WTC11 (cell line): ENCODE measurements at regions not wholly inside any gene's neighbourhood (a gene's known extent, or its start where the extent isn't known, plus 50 kb on each side); places are given as distances from the start of the nearest gene placed in this dataset.

Source experiments
- ATAC-seq: fragments of 200-7000 bp; cut with Tn5 transposase; 2 replicates; pipeline ENCODE4 v1.10.0; 2021; ENCODE audit warnings: mild to moderate bottlenecking, moderate library complexity
- CTCF ChIA-PET: fragments of 300-600 bp; sonication (Branson Sonifier 250); formaldehyde crosslinking; loops from one replicate; lab custom pipeline; 2021; ENCODE audit warnings: antibody characterized with exemption; lab: Charles Lee
- POLR2A ChIA-PET: fragments of 350-600 bp; sonication (Branson Sonifier 250); formaldehyde crosslinking; loops from one replicate; lab custom pipeline; 2021; ENCODE audit warnings: antibody characterized with exemption; lab: Charles Lee
- DNase-seq: peaks from one replicate; pipeline ENCODE4 v3.0.0; 2021; ENCODE audit warnings: low spot score
- H3K27ac Mint-ChIP-seq: 2 replicates; pipeline ENCODE4 v1.8.0; 2021; ENCODE audit warnings: mixed read lengths
- H3K27me3 Mint-ChIP-seq: 2 replicates; pipeline ENCODE4 v1.8.0; 2021; ENCODE audit warnings: low read depth, mild to moderate bottlenecking, moderate library complexity, mixed read lengths
- H3K36me3 Mint-ChIP-seq: 2 replicates; pipeline ENCODE4 v1.8.0; 2021; ENCODE audit warnings: mixed read lengths
- H3K4me1 Mint-ChIP-seq: 2 replicates; pipeline ENCODE4 v1.8.0; 2022; ENCODE audit warnings: mixed read lengths
- H3K4me3 Mint-ChIP-seq: 2 replicates; pipeline ENCODE4 v1.8.0; 2021; ENCODE audit warnings: mild to moderate bottlenecking, moderate library complexity, mixed read lengths
- H3K9me3 Mint-ChIP-seq: 2 replicates; pipeline ENCODE4 v1.8.0; 2021; ENCODE audit warnings: mixed read lengths
- ATF6 ChIP-seq: sonication (generic); formaldehyde crosslinking; IDR thresholded peaks from 2 replicates; pipeline ENCODE4 v1.8.1; 2023; ENCODE audit warnings: mild to moderate bottlenecking, missing genetic modification reagents
- CBFB ChIP-seq: sonication (generic); formaldehyde crosslinking; IDR thresholded peaks from 2 replicates; pipeline ENCODE4 v1.8.1; 2022; ENCODE audit warnings: mild to moderate bottlenecking, low read depth, missing genetic modification reagents
- EMX1 ChIP-seq: fragments of 250-450 bp; sonication (Bioruptor Pico); IDR thresholded peaks from 2 replicates; pipeline ENCODE4 v1.8.0; 2021; ENCODE audit warnings: mild to moderate bottlenecking
- FOXJ3 ChIP-seq: sonication (generic); formaldehyde crosslinking; IDR thresholded peaks from 2 replicates; pipeline ENCODE4 v1.9.0; 2021; ENCODE audit warnings: missing genetic modification reagents, mild to moderate bottlenecking, borderline replicate concordance
- GTF2I ChIP-seq: fragments of 250-450 bp; sonication (Bioruptor Pico); conservative IDR thresholded peaks from 2 replicates; pipeline ENCODE4 v1.4.0; 2021; ENCODE audit warnings: mild to moderate bottlenecking
- JAZF1 ChIP-seq: fragments of 250-450 bp; sonication (Bioruptor Pico); IDR thresholded peaks from 2 replicates; pipeline ENCODE4 v1.9.0; 2021; ENCODE audit warnings: moderate library complexity, mild to moderate bottlenecking, inconsistent platforms
- MXD4 ChIP-seq: fragments of 250-450 bp; sonication (Bioruptor Pico); IDR thresholded peaks from 2 replicates; pipeline ENCODE4 v1.8.0; 2021; ENCODE audit warnings: mild to moderate bottlenecking, moderate library complexity, borderline replicate concordance
- NR2C2 ChIP-seq: sonication (generic); formaldehyde crosslinking; IDR thresholded peaks from 2 replicates; pipeline ENCODE4 v1.8.0; 2022; ENCODE audit warnings: mild to moderate bottlenecking, missing genetic modification reagents
- OVOL2 ChIP-seq: fragments of 250-450 bp; sonication (Bioruptor Pico); IDR thresholded peaks from 2 replicates; pipeline ENCODE4 v1.9.0; 2021; ENCODE audit warnings: mild to moderate bottlenecking, borderline replicate concordance
- RELA ChIP-seq: sonication (generic); formaldehyde crosslinking; IDR thresholded peaks from 2 replicates; pipeline ENCODE4 v1.8.1; 2022; ENCODE audit warnings: missing genetic modification reagents, mild to moderate bottlenecking, borderline replicate concordance
- STAT6 ChIP-seq: sonication (generic); formaldehyde crosslinking; conservative IDR thresholded peaks from 2 replicates; pipeline ENCODE4 v1.8.1; 2023; ENCODE audit warnings: mild to moderate bottlenecking, low read depth, missing genetic modification reagents, moderate library complexity
- TEAD1 ChIP-seq: sonication (generic); formaldehyde crosslinking; IDR thresholded peaks from 2 replicates; pipeline ENCODE4 v1.8.0; 2022; ENCODE audit warnings: mild to moderate bottlenecking, missing genetic modification reagents
- TEAD4 ChIP-seq: sonication (generic); formaldehyde crosslinking; IDR thresholded peaks from 2 replicates; pipeline ENCODE4 v1.8.0; 2022; ENCODE audit warnings: mild to moderate bottlenecking, missing genetic modification reagents
- USF2 ChIP-seq: sonication (generic); formaldehyde crosslinking; IDR thresholded peaks from 2 replicates; pipeline ENCODE4 v1.8.1; 2023; ENCODE audit warnings: mild to moderate bottlenecking, missing genetic modification reagents, moderate library complexity
- ZNF121 ChIP-seq: sonication (generic); formaldehyde crosslinking; IDR thresholded peaks from 2 replicates; pipeline ENCODE4 v1.8.0; 2023; ENCODE audit warnings: missing genetic modification reagents
- ZNF138 ChIP-seq: sonication (generic); formaldehyde crosslinking; conservative IDR thresholded peaks from 2 replicates; pipeline ENCODE4 v1.8.1; 2022; ENCODE audit warnings: mild to moderate bottlenecking, moderate library complexity, missing genetic modification reagents
- ZNF232 ChIP-seq: sonication (generic); formaldehyde crosslinking; IDR thresholded peaks from 2 replicates; pipeline ENCODE4 v1.8.0; 2022; ENCODE audit warnings: mild to moderate bottlenecking, missing genetic modification reagents
- ZNF281 ChIP-seq: sonication (generic); formaldehyde crosslinking; IDR thresholded peaks from 2 replicates; pipeline ENCODE4 v1.8.0; 2023; ENCODE audit warnings: mild to moderate bottlenecking, missing genetic modification reagents
- ZNF423 ChIP-seq: fragments of 250-450 bp; sonication (Bioruptor Pico); IDR thresholded peaks from 2 replicates; pipeline ENCODE4 v2.1.2; 2022; ENCODE audit warnings: mild to moderate bottlenecking, moderate library complexity
- TF ChIP-seq, protein P1 (sequence below): sonication (generic); formaldehyde crosslinking; IDR thresholded peaks from 2 replicates; pipeline ENCODE4 v1.8.0; 2022; ENCODE audit warnings: mild to moderate bottlenecking, missing genetic modification reagents
- TF ChIP-seq, protein P2 (sequence below): sonication (generic); formaldehyde crosslinking; conservative IDR thresholded peaks from 2 replicates; pipeline ENCODE4 v1.8.1; 2022; ENCODE audit warnings: mild to moderate bottlenecking, missing genetic modification reagents
- TF ChIP-seq, protein P3 (sequence below): fragments of 250-450 bp; sonication (Bioruptor Pico); IDR thresholded peaks from 2 replicates; pipeline ENCODE4 v2.1.2; 2022; ENCODE audit warnings: mild to moderate bottlenecking, moderate library complexity
- TF ChIP-seq, protein P4 (sequence below): sonication (generic); formaldehyde crosslinking; IDR thresholded peaks from 2 replicates; pipeline ENCODE4 v1.8.1; 2022; ENCODE audit warnings: low read depth, missing genetic modification reagents, borderline replicate concordance

DNA sequence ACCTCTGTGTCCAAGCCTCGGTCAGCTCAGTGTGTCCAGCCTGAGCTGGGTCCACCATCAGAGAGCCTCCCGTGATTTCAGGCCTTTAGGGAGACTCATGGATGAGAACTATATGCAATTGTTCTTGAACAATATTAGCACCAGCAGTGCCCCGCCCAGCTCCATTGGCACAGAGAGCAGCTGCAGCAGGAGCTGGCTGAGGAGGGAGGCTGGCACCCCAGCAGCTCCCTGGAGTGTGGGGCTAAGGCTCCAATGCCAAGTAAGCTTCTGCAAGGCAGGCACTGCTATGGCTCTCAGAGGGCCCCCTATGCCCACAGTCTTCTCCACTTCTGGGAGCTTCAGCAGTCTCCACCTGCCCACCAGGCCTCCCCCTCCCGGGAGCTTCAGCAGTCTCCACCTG lies 593.3 kb downstream of the MATN1 start (continued):
- no peak for TF ChIP-seq NR2C2
- no peak for TF ChIP-seq ZNF423 (CRISPR knock-in tag)
- no peak for TF ChIP-seq OVOL2
- TF ChIP-seq, protein P1, sequence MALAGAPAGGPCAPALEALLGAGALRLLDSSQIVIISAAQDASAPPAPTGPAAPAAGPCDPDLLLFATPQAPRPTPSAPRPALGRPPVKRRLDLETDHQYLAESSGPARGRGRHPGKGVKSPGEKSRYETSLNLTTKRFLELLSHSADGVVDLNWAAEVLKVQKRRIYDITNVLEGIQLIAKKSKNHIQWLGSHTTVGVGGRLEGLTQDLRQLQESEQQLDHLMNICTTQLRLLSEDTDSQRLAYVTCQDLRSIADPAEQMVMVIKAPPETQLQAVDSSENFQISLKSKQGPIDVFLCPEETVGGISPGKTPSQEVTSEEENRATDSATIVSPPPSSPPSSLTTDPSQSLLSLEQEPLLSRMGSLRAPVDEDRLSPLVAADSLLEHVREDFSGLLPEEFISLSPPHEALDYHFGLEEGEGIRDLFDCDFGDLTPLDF (CRISPR knock-in tag) = no peak
- no peak for TF ChIP-seq MXD4 (CRISPR knock-in tag)
- TF ChIP-seq STAT6 = no peak

DNA sequence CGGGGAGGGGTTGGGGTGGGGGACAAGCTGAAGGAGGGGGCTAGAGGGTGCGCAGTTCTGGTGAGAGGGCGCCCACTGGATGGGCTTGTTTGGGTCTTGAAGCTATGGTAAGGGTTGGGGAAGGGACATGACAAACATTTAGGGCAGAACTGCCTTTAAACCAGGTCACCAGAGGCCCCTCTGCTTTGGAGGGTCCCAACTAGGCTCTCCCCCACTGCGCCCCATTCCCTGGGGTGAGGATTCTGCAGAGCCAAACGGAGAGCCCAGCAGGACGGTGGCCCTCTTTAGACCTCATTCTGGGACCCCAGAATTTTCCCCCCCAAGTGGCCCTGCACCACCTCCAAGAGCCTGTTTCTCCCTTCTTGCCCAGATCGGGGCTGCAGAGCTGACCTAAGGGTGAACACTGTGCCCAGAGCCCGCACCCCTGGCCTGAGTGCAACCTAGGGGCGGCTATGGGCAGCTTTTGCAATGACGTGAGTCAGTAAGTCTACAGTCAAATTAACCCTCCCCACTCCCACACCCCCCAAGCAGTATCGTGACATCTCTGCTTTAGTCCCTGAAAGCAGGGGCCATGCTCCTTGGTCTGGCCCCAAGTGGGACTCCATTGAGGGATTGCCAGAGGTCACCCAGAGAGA lies 593.8 kb downstream of the MATN1 start:
- H3K27ac Mint-ChIP-seq = no peak overlapping the region
- ChIA-PET CTCF (interaction anchor here (2.0 kb wide), 1 partner anchor 18 kb away, joined by 6 read pairs; no protein-coding TSS in a partner anchor), POLR2A (no interaction called here)
- DNase-seq (no peak), ATAC-seq (no peak)
- no peak overlapping the region for H3K4me3 Mint-ChIP-seq
- peaks cover 3% of the 10 kb centered on the region; the same call in 1 of the 2 replicates for H3K4me1 Mint-ChIP-seq
- H3K9me3 Mint-ChIP-seq = peaks cover 13% of the 10 kb centered on the region; the same call in 1 of the 2 replicates
- no peak for TF ChIP-seq ZNF138
- TF ChIP-seq, protein P2, sequence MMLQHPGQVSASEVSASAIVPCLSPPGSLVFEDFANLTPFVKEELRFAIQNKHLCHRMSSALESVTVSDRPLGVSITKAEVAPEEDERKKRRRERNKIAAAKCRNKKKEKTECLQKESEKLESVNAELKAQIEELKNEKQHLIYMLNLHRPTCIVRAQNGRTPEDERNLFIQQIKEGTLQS (CRISPR knock-in tag) = no peak
- no peak for TF ChIP-seq ZNF281 (CRISPR knock-in tag)
- TF ChIP-seq GTF2I (CRISPR knock-in tag) = no peak
- no peak for TF ChIP-seq ATF6 (CRISPR knock-in tag)
- TF ChIP-seq RELA (CRISPR knock-in tag) = no peak
- no peak for TF ChIP-seq EMX1
- no peak for TF ChIP-seq ZNF232 (CRISPR knock-in tag)
- no peak for TF ChIP-seq TEAD1 (CRISPR knock-in tag)
- TF ChIP-seq USF2 (CRISPR knock-in tag) = no peak
- no peak for TF ChIP-seq CBFB (CRISPR knock-in tag)
- TF ChIP-seq, protein P3, sequence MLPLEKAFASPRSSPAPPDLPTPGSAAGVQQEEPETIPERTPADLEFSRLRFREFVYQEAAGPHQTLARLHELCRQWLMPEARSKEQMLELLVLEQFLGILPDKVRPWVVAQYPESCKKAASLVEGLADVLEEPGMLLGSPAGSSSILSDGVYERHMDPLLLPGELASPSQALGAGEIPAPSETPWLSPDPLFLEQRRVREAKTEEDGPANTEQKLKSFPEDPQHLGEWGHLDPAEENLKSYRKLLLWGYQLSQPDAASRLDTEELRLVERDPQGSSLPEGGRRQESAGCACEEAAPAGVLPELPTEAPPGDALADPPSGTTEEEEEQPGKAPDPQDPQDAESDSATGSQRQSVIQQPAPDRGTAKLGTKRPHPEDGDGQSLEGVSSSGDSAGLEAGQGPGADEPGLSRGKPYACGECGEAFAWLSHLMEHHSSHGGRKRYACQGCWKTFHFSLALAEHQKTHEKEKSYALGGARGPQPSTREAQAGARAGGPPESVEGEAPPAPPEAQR (CRISPR knock-in tag) = no peak
- no peak for TF ChIP-seq ZNF121 (CRISPR knock-in tag)
- no peak for TF ChIP-seq JAZF1 (CRISPR knock-in tag)
- TF ChIP-seq TEAD4 (CRISPR knock-in tag) = no peak
- no peak for TF ChIP-seq FOXJ3 (CRISPR knock-in tag)
- TF ChIP-seq, protein P4, sequence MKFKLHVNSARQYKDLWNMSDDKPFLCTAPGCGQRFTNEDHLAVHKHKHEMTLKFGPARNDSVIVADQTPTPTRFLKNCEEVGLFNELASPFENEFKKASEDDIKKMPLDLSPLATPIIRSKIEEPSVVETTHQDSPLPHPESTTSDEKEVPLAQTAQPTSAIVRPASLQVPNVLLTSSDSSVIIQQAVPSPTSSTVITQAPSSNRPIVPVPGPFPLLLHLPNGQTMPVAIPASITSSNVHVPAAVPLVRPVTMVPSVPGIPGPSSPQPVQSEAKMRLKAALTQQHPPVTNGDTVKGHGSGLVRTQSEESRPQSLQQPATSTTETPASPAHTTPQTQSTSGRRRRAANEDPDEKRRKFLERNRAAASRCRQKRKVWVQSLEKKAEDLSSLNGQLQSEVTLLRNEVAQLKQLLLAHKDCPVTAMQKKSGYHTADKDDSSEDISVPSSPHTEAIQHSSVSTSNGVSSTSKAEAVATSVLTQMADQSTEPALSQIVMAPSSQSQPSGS (CRISPR knock-in tag) = no peak
- H3K27me3 Mint-ChIP-seq = peaks cover 2% of the 10 kb centered on the region; the same call in 1 of the 2 replicates
- H3K36me3 Mint-ChIP-seq = no peaks in the 10 kb centered on the region
